OCI-LY7 (cell line): ENCODE measurements at regions not wholly inside any gene's neighbourhood (a gene's known extent, or its start where the extent isn't known, plus 50 kb on each side); places are given as distances from the start of the nearest gene placed in this dataset.

Experiments used
- BruUV-seq: library from RNA; stranded (reverse); fragments of 400-500 nt; replicated peaks from 2 replicates; lab custom pipeline; 2021; lab: Mats Ljungman, UMichigan
- CTCF ChIA-PET: fragments of 300-600 bp; sonication (Branson Sonifier 250); formaldehyde crosslinking; loops from one replicate; lab custom pipeline; 2022; ENCODE audit warnings: antibody characterized with exemption; ENCODE audit not compliant: unreplicated experiment; lab: Charles Lee
- POLR2A ChIA-PET: fragments of 300-600 bp; sonication (Branson Sonifier 250); formaldehyde crosslinking; loops from one replicate; lab custom pipeline; 2022; ENCODE audit warnings: antibody characterized with exemption; lab: Charles Lee
- DNase-seq: peaks from one replicate; pipeline ENCODE4 v3.0.0-alpha.2; 2015; ENCODE audit warnings: low spot score
- H2AFZ ChIP-seq: fragments of 200-600 bp; sonication (generic), shearing (Covaris generic); 2 replicates; pipeline ENCODE4 v1.6.1; 2014; ENCODE audit warnings: mild to moderate bottlenecking, antibody characterized with exemption, low read length, moderate library complexity
- H3K27ac ChIP-seq: fragments of 200-600 bp; sonication (generic); 2 replicates; pipeline ENCODE4 v1.5.1; 2014; ENCODE audit warnings: mixed run types, low read depth, mild to moderate bottlenecking, moderate library complexity, low read length, inconsistent platforms; ENCODE audit not compliant: poor library complexity, severe bottlenecking
- H3K36me3 ChIP-seq: fragments of 200-600 bp; sonication (generic); 2 replicates; pipeline ENCODE4 v1.6.1; 2014; ENCODE audit warnings: mild to moderate bottlenecking, antibody characterized with exemption, low read length, moderate library complexity, mixed read lengths; ENCODE audit not compliant: insufficient read depth
- H3K4me1 ChIP-seq: fragments of 200-600 bp; sonication (generic); 2 replicates; pipeline ENCODE4 v1.5.1; 2014; ENCODE audit warnings: mild to moderate bottlenecking, low read length; ENCODE audit not compliant: insufficient read depth, poor library complexity, severe bottlenecking
- H3K4me2 ChIP-seq: fragments of 200-600 bp; sonication (generic); 2 replicates; pipeline ENCODE4 v1.6.1; 2014; ENCODE audit warnings: mild to moderate bottlenecking, low read length
- H3K4me3 ChIP-seq: fragments of 200-600 bp; sonication (generic); 2 replicates; pipeline ENCODE4 v1.5.1; 2014; ENCODE audit warnings: mild to moderate bottlenecking, low read depth, low read length; ENCODE audit not compliant: poor library complexity, severe bottlenecking
- H3K79me2 ChIP-seq: fragments of 200-600 bp; sonication (generic); 2 replicates; pipeline ENCODE4 v1.6.1; 2016; ENCODE audit warnings: low read depth, mild to moderate bottlenecking, low read length, moderate library complexity, mixed read lengths; ENCODE audit not compliant: insufficient read depth
- H3K9me2 ChIP-seq: fragments of 200-600 bp; sonication (generic); 2 replicates; pipeline ENCODE4 v1.6.1; 2016; ENCODE audit warnings: mild to moderate bottlenecking, low read length, mixed read lengths; ENCODE audit not compliant: insufficient read depth
- H3K9me3 ChIP-seq: fragments of 200-600 bp; sonication (generic); 2 replicates; pipeline ENCODE4 v1.6.1; 2014; ENCODE audit warnings: mild to moderate bottlenecking, mixed run types, low read length, mixed read lengths
- H4K20me1 ChIP-seq: fragments of 200-600 bp; sonication (generic); 2 replicates; pipeline ENCODE4 v1.6.1; 2014; ENCODE audit warnings: mild to moderate bottlenecking, antibody characterized with exemption, low read length, moderate library complexity, mixed read lengths; ENCODE audit not compliant: insufficient read depth
- CTCF ChIP-seq: fragments of 200-600 bp; sonication (generic); conservative IDR thresholded peaks from 2 replicates; pipeline ENCODE4 v1.5.1; 2014; ENCODE audit warnings: mild to moderate bottlenecking, antibody characterized with exemption, low read length, moderate library complexity, mixed read lengths
- EZH2phosphoT487 ChIP-seq: fragments of 200-600 bp; sonication (generic); IDR thresholded peaks from 2 replicates; pipeline ENCODE4 v1.6.1; 2018; ENCODE audit warnings: low read depth, borderline replicate concordance, mild to moderate bottlenecking, mixed run types, antibody characterized with exemption, low read length, moderate library complexity, mixed read lengths
- intact Hi-C: fragments of 100-400 bp; cut with micrococcal nuclease; formaldehyde crosslinking; loops from one replicate; pipeline ENCODE4 v1.10.0; 2022; ENCODE audit not compliant: unreplicated experiment

GRCh38 chr4:132619968-132620367 lies 529.1 kb upstream of the PCDH10 start:
- TF ChIP-seq CTCF (no peak), EZH2phosphoT487 (no peak)
- Histone ChIP-seq H3K36me3 (peaks cover 6% of the 10 kb centered on the region; the same call in 1 of the 2 replicates), H3K9me2 (no peaks in the 10 kb centered on the region), H2AFZ (peak overlapping the region; percentile 41; the same call in 1 of the 2 replicates), H3K4me1 (no peaks in the 10 kb centered on the region), H4K20me1 (no peaks in the 10 kb centered on the region), H3K27ac (no peak overlapping the region), H3K4me2 (no peak overlapping the region), H3K4me3 (no peak overlapping the region), H3K79me2 (no peaks in the 10 kb centered on the region), H3K9me3 (peaks cover 21% of the 10 kb centered on the region)
- POLR2A ChIA-PET: no interaction called here
- no peak for DNase-seq
- BruUV-seq: no TSS peak
- intact Hi-C loops: no loop called here
- CTCF ChIA-PET: no interaction called here

- H3K4me2 ChIP-seq: peak overlapping the region; percentile 2; the same call in 1 of the 2 replicates
- H3K27ac ChIP-seq: no peak overlapping the region
- peak overlapping the region; percentile 88 for H2AFZ ChIP-seq
- H3K9me3 ChIP-seq: no peaks in the 10 kb centered on the region
- peak; percentile 85 for DNase-seq
- ChIA-PET POLR2A (interaction anchor here (0.7 to 1.1 kb wide), 2 partner anchors 19 to 309 kb away, joined by 3 read pairs; no protein-coding TSS in a partner anchor), CTCF (no interaction called here)
- no TSS peak for BruUV-seq
- no peaks in the 10 kb centered on the region for H3K79me2 ChIP-seq
- H3K9me2 ChIP-seq: no peaks in the 10 kb centered on the region
- no peak overlapping the region for H3K4me3 ChIP-seq
- peak; percentile 98 for TF ChIP-seq CTCF
- TF ChIP-seq EZH2phosphoT487: no peak
- no peaks in the 10 kb centered on the region; the same call in 1 of the 2 replicates for H3K36me3 ChIP-seq
- H3K4me1 ChIP-seq: peaks cover 8% of the 10 kb centered on the region
- no peaks in the 10 kb centered on the region for H4K20me1 ChIP-seq
- intact Hi-C loops: loop anchor here (5.0 to 10.0 kb wide), 2 partner anchors 375 to 1547 kb away; no protein-coding TSS in a partner anchor
Observed at GRCh38 chr4:132642016-132642817, 506.9 kb upstream of the PCDH10 start.

GRCh38 chr4:132646186-132646585 lies 502.9 kb upstream of the PCDH10 start:
- H3K4me3 ChIP-seq: no peak overlapping the region
- no peak for DNase-seq
- H3K4me2 ChIP-seq: no peak overlapping the region
- no peak for TF ChIP-seq CTCF
- no peak for TF ChIP-seq EZH2phosphoT487
- intact Hi-C loops: loop anchor here (10.0 kb wide), 1 partner anchor 1551 kb away; no protein-coding TSS in a partner anchor
- H3K4me1 ChIP-seq: peaks cover 8% of the 10 kb centered on the region
- no peaks in the 10 kb centered on the region for H3K9me2 ChIP-seq
- H3K36me3 ChIP-seq: no peaks in the 10 kb centered on the region; the same call in 1 of the 2 replicates
- POLR2A ChIA-PET: no interaction called here
- H3K27ac ChIP-seq: no peak overlapping the region
- no TSS peak for BruUV-seq
- H3K79me2 ChIP-seq: no peaks in the 10 kb centered on the region; the same call in 1 of the 2 replicates
- H4K20me1 ChIP-seq: no peaks in the 10 kb centered on the region
- no peaks in the 10 kb centered on the region; the same call in 1 of the 2 replicates for H3K9me3 ChIP-seq
- H2AFZ ChIP-seq: peak overlapping the region; percentile 29; the same call in 1 of the 2 replicates
- CTCF ChIA-PET: no interaction called here
